Eye (tissue), 1 donor: ENCODE measurements at regions not wholly inside any gene's neighbourhood (a gene's known extent, or its start where the extent isn't known, plus 50 kb on each side); places are given as distances from the start of the nearest gene placed in this dataset.
"Not testable (repeated sequence)": the region's sequence is repeated elsewhere in the genome, so short reads cannot be mapped to it uniquely, and the experiment has no call there.

Source experiments
- DNase-seq: peaks from one replicate; pipeline ENCODE4 v3.0.0-alpha.2; 2015

DNA sequence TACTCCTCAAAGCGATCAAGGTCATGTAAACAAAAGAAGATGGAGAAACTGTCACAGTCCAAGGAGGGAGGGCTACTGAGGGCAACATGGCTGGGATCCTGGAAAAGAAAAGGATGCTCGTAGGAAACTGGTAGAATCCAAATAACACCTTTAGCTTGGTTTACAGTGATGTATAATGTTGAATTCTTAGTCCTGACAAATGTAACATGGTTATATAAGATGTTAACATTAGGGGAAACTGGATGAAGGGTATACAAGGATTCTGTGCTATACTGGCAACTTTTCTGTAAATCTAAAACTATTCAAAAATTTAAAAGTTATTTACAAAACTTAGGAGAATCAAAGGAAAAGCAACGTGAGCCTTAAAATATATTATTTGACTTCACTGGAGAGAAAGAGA is 257.0 kb downstream of the TTC32 start:
- DNase-seq = no peak

DNA sequence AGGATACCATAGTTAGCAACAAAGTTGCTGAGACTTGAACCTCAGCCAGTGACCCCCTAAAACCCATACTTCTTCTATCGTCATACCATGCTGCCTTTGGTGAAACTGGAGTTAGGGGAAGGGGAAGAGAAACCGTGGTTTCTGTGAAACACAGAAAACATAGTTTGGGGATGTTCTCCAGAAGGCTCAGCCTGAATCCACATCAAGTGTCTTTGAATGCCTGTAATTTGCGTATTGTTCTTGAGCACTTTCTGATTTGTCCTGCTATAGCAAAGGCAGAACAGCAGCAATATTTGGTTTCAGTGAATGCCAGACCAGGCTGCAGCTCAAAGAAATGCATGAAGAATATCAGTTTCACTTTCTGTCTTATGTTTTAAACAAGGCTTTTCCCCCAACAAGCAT is 258.7 kb downstream of the TTC32 start:
- DNase-seq = no peak

DNA sequence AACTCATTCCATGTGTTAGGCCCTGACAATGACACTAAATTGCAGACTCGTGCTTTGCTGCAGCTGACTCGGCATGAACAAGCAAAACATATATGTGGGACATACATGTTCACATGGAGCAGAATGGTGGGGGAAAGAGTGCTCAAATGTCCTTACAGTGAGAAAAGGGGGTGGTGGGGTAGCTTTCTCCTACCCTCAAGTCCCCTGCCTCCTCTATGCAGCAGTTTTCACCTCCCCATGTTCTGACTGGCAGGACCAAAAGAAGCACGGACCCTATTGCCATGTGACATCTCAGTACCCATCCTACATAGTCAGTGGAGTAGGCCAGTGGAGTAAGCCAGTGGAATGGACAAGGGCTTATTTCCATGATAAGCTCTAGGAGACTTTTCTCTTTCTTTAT is 259.3 kb downstream of the TTC32 start:
- DNase-seq = no peak

DNA sequence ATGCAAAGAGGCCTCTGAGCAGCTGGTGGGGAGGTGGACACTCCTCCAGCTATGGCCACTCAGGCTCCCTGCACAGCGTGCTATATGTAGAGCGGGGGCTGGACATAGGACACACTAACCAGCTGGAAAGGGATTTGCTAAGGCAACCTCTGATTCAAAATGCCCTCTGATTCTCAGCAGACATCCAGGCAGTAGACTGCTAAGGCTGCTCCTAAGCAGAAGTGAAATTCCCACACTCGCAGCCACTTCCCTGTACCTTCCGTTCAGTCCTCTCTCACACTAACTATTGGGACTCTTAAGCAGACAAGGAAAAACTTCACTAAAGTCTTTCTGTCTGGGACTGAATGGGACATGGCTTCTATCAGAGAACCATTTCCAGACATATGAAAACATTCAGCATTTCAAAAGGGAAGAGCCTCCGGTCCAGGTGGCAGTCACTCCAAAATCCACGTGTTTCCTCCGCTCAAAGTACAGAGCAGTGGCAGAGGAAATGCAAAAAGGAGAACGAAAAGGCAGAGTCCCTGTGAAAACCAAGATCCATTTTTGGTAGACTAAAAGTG is 265.8 kb downstream of the TTC32 start:
- DNase-seq = no peak

DNA sequence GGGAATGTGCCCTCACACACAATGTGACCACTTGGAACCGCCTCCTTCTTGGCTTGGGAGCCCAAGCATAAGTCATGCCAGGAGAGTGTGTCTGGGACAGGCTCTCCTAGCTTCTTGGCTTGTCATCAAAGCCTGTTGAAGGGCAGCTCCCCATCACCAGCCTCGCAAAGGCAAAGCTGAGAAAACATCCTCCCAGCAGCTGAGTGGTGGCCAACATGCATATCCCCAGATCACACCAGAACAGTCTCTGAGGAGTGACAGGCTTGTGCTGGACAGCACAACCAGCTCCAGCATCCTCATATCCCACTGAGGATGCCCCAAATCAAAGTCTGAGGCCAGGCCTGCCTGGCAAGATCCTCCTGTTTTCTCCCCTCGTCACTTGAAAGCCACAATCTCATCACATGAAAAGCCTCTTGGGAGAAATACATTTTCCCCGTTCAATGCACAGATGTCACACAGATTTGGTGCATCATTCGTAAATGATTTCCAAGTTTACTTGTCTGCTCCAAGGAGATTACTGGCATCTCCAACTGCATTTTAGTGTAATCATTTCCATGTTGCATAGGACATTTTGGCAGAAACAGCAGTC is 269.3 kb downstream of the TTC32 start:
- peak; percentile 65 for DNase-seq

DNA sequence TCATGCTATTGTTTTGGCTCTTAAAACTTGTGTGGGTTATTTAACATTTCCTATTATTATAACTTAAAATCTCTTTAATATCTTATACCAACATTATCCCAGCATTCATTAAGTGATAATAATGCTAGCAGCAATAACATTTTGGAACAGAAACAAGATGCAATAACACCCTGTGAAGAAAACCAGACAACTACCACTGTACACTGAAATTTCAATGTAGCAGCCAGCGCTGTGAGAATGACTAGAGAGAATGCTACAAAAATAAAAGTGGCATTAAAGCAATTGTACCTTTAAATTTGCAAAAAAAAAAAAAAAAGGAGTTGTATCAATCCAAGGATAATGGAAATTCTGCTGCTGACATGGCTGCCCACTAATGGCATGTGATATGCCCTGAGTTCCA is 269.9 kb downstream of the TTC32 start:
- DNase-seq = no peak

DNA sequence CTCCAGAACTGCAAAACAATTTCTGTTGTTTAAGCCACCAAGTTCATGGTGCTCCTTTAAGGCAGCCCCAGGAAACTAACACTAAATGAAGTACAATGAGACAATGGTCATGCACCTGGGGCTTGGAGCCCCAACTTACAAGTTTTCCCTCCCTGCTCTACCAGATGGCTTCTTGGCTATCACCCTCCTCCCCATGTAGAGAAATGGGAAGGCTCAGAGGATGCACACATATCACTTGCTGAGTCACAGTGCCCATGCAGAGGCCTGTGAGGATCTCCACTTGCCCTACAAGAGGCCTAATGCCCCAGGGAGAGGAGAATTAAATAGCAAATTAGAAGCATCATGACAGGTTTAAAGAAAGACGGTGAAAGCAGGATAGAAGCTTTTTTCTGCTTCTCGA is 270.9 kb downstream of the TTC32 start:
- DNase-seq = no peak

DNA sequence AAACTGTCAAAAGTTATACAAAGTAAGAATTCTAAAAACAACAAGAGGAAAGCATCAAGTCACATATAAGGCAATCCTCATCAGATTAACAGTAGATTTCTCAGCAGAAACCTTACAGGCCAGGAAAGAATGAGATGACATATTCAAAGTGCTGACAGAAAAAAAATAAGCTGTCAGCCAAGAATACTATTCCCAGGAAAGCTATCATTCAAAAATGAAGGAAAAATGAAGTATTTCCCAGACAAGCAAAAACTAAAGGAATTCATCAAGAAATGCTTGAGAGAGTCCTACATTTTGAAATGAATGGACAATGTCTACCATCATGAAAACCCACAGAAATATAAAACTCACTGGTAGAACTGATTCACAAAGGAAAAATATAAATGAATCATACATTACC is 268.9 kb upstream of the OSR1 start:
- DNase-seq = no peak

DNA sequence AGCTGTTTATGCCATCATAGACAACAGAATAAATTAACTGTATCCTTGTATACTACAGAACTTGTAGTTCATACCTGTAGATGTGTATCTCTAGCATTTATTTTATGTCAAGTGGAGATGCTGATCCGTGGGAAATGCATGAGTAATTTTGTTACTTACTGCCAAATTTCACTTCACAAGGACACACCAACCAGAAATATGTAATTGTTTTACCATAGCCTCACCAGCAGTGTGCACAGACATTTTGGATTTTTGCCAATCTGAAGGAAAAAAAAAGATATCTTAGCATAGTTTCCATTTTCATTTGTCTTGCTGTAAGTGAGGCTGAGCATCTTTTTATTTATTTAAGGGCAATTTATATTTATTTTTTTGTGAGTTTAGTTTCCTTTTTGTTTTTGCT is 265.1 kb upstream of the OSR1 start:
- DNase-seq = peak; percentile 18

DNA sequence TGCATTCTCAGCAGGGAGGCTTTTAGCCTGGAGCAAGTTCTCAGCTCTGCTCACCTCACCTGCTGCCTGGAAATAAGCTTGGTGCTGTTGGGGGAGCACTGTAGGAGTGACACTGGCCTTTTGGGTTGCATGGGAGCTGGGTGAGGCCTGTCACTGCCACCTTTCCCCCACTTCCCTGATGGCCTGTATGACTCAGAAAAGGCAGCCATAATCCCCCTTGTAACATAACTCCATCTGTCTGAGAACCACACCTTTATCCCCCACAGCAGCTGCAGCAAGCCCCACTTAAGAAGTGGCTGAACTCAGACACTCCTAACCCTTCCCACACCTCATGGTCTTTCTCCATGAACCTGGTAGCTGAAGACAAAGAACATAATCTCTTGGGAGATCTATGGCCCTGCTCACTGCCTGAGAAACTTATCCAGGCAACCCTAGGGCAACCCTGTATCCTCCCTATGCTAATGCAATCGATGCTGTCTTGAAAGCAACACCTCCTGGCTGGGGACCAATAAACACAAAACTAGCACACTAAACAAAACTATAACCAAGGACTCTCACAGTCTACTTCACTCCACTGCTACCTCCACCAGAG is 258.9 kb upstream of the OSR1 start:
- DNase-seq = no peak

DNA sequence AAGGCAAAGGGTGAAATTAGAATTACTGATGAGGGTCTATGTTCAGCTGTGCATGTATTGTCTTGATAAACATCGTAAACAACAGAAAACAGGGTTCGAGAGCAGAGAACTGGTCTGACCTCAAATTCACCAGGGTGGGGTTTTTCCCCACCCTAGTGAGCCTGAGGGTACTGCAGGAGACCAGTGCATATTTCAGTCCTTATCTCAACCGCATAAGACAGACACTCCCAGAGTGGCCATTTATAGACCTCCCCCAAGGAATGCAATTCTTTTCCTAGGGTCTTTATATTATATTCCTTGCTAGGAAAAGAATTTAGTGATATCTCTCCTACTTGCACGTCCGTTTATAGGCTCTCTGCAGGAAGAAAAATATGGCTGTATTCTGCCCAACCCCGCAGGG is 257.0 kb upstream of the OSR1 start:
- DNase-seq = not testable (repeated sequence)

DNA sequence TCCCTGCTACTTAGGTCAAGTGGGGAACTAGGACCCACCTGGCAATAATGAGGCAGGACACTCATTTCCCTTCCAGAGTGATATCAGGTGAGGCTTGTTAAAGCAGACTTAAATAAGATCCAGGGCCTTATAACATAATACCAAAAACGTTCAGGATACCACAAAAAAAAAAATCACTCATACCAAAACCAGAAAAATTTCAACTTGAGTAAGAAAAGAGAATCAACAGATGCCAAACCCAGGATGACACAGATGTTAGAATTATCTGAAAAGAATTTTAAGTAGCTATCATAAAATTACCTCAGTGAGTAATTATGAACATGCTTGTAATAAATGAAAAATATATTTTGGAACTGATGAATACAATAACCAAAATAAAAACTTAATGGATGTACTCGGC is 255.6 kb upstream of the OSR1 start:
- DNase-seq = no peak

DNA sequence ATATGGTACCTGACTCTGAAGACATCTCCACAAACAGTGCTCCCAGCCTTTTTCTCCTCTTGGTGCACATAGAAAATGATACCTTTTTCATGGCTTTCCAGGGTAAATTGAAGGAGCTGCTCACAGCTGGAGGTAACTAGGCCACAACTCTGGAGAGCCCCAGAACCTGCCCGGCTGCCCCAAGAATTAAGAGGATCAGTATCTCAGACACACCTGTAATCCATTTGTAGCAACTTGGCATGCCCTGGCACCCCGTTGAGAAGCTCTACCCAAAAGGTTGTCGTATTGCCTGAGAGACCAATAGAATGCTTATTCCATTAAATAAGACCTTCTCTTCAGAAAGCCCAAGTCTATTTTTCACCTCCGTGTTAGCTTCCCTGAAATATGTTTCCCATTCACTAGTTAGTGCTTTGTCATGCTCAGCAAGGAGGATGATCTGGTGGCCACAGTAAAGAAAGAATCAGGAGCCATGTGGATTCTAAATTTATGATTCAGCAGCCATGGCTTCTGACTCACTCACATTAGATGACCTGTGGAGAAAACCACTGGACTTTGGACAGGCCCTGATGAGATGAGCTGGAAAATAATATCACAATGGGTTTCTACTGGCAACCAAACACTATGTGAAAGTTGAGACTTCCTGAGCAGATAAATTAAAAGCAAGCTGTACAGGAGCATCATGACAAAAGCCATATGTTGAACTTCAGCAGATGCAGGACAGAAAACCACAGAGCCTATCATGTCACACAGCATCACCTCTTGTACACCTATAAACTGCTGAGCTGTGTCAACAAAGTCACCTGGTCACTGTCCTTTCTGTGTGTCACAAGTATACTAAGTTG is 253.3 kb upstream of the OSR1 start:
- DNase-seq = no peak

DNA sequence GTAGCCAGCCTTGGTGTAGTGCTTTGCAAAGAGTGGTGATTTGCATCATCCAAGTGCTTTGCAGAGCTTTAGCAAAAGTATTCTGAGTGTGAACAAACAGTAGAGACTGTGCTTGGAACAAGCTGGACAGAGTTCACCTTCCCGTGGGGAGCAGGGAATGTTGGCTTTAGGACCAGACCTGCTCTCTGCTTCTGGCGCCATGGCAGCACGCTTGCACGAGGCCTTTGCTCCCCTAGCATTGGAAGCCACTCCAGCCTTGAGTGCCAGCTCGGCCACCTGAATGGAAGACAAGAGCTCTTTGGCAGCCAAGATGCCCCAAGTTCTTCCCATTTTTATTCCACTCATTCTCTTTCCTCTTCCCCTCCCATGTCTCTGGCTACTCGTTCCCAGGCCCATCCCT is 250.8 kb upstream of the OSR1 start:
- DNase-seq = no peak

DNA sequence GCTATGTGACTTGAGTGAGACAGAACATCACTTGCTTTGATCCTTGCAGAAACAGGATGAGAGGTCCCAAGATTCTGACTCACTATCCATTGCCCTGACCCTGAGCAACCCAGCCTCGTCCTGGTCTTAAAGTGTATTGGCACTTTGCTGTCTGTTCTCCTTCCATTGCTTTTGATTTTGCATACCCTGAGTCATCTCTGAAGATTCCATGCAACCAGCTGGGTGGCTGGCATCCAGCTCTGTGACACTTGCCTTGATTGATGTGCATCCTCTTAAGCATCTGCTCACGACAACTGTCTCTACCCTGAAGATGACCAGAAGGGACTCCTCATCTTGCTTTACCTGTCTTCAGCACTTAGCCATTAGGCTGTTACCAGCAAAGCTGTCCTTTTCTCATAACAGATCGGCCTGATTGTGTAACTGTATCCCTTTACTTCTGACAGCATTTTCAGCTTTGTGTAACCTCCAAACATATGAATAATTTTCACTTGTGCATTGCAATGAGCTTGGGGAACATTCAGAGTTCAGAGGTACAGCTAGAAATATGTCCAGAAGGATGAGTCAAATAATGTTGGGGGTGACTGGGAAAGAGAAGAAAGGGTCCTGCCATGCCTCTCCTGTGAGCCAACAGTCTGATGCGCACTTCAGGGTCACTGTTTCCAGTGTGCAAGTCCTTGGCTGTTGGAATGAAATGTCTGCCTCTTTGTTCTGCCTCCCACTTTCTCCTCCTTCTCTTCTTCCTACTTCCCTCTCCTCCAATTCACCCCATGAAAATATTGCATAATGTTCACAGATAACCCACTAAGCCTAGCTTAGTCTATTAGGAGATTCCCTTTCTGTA is 249.7 kb upstream of the OSR1 start:
- DNase-seq = no peak

DNA sequence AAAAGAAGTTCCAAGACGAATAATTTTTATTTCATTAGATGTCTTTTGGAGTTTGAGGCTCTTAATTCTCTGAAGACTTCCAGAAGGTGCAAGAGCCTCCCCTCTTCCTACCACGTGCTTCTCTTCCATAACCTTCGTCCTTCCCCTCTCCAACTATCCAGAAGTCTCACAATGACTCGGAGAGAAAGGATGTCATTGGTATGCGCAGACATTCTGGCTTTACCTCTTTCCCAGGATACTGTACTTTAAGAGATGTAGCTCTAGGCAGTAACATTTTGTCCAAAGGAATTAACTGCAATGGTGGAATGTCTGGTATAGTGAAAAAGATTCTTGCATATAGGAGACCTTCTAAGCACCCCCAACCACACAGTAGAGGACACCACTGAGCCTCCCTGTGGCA is 249.0 kb upstream of the OSR1 start:
- DNase-seq = no peak

DNA sequence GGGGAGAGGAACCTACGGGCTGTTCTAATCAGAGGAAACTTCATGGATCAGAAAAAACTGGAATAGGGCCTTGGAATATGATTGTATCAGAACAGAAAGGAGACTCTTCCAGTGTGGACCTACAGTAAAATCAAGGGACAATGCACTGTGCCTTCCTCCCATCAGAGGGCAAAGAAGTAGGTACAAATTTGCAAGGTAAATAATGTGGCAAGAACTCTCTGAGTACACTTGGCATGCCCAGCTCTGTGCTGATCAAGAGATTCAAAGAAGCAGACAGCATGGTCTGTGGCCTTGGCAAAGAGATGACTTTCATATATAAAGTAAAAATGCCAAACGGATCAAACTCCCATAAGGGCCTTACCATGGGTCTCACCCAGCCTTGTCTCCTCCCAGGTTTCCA is 242.6 kb upstream of the OSR1 start:
- no peak for DNase-seq

DNA sequence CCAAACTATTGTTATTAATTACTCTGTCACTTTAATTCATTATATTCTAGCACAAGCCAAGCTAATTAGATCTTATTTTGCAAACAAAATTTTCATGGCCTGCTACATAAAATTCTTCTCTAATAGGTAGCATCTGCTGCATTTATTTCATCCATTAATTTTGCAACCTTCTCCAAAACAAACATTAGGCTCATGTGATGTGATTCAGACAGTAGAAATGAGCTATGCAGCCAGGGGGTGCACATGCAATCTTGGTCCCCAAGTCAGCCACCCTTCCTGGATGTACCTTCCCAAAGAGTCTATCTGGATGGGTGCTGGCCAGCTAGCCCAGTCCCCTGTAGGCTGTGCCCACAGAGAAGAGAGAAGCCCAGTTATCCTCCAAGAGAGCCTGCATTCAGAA is 242.1 kb upstream of the OSR1 start:
- DNase-seq = no peak

DNA sequence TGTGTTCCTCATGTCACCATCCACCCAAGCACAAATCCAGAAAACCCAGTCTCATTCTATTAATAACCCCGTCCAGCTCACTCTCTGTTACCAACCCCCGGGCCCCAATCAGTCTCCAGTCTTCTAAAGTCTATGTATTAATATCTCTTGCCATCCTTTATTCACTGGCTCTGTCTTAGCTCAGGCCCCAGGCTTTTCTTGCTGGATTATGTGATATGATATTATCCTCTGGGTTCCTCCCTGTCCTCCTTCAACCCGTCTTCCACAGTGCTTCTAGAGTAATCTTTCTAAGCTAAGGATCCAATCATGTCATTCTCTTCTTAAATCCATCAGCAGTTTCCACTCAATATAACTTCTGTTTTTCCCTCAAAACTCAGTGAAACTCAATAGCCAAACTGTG is 240.5 kb upstream of the OSR1 start:
- no peak for DNase-seq

DNA sequence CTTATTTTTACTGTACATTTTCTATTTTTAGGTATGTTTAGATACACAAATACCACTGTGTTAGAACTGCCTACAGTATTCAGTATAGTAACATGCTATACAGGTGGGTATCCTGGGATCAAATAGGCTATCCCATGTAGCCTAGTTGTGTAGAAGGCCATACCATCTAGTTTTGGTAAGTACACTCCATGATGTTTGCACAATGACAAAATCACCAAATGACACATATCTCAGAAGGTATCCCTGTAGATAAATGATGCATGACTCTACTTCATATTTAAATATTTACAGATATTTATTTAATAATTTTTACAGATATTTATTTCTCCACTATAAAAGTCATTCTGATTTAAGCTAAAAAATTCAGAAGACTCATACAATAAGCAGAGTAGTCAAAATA is 233.8 kb upstream of the OSR1 start:
- no peak for DNase-seq

DNA sequence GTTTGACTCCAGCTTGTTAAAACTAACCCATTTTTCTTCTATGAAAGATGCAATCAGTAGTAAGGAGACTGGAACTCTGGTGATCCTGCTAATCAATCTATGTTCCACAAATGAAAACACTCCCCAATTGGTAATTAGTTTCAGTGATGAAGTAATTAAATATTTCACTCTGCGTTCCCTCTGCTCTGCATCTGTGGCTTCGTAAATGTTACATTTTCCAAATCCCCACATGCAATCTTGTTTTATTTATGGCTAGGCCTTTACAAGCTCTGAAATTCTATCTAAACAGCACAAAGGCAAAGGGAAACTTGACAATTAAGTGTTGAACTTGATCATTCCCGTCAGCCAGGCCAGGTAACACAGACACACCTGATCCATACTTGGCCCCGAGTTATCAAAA is 231.4 kb upstream of the OSR1 start:
- DNase-seq = no peak

DNA sequence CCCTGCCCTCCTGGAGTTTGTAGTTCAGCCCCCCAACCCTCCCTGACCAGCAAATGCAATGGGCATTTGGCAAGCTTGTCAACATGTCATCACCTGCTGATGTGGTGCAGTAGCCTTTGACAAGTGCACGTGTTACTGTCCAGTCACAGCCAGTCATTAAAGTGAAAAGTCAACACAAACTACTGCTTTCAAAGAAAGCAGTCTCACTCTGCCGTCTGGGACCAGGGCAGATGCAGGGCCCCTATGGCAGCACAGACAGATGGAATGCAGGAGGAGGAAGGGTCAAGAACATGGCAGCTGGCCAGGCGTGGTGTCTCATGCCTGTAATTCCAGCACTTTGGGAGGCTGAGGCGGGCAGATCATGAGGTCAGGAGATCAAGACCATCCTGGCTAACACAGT is 222.4 kb upstream of the OSR1 start:
- no peak for DNase-seq

DNA sequence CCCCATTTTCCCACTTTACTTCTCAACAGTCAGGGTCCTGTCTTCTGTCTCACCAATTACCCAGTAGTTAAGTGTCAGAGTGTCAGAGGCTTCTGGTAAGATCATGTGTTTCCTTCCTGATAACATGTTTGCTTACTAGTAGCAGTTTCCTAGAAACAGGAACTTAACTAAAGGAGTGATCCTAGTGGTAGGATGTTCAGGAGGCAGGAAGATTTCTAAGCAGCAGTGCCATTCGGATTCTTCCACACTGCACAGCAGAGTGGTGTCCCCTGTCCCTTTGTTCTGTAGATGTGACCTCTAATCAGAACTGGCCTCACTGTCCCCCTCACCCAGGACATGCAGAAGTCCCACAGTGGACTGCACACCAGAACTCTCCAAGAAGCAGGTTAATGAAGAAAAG is 221.8 kb upstream of the OSR1 start:
- DNase-seq = no peak
